CD4-positive, alpha-beta memory T cell (primary cell): ENCODE measurements at regions not wholly inside any gene's neighbourhood (a gene's known extent, or its start where the extent isn't known, plus 50 kb on each side); places are given as distances from the start of the nearest gene placed in this dataset.
"Not testable (repeated sequence)": the region's sequence is repeated elsewhere in the genome, so short reads cannot be mapped to it uniquely, and the experiment has no call there.

Experiments used
- CTCF ChIA-PET: fragments of 350-600 bp; sonication (Branson Sonifier 250); formaldehyde crosslinking; loops from one replicate; lab custom pipeline; 2021; ENCODE audit warnings: inconsistent platforms; ENCODE audit not compliant: partially characterized antibody; lab: Charles Lee
- POLR2A ChIA-PET: fragments of 350-600 bp; sonication (Branson Sonifier 250); formaldehyde crosslinking; loops from one replicate; lab custom pipeline; 2021; ENCODE audit not compliant: partially characterized antibody; lab: Charles Lee
- DNase-seq, 5 donors: peaks; one replicate each; pipeline versions ENCODE4 v3.0.0 to v3.0.0-alpha.2; 2020 to 2022; ENCODE audit warnings: mixed read lengths in 1 of 5
- H3K27ac ChIP-seq: one replicate; pipeline ENCODE4 v1.7.0; 2013; ENCODE audit warnings: low read depth, low read length
- H3K27me3 ChIP-seq: 2 replicates; pipeline ENCODE4 v1.7.0; 2013; ENCODE audit warnings: mild to moderate bottlenecking, low read length, moderate library complexity; ENCODE audit not compliant: insufficient read depth
- H3K36me3 ChIP-seq: 2 replicates; pipeline ENCODE4 v1.7.0; 2013; ENCODE audit warnings: mild to moderate bottlenecking, low read length, moderate library complexity; ENCODE audit not compliant: insufficient read depth
- H3K4me1 ChIP-seq: 2 replicates; pipeline ENCODE4 v1.7.0; 2013; ENCODE audit warnings: mild to moderate bottlenecking, low read length, moderate library complexity; ENCODE audit not compliant: insufficient read depth
- H3K4me3 ChIP-seq, 2 donors: one replicate each; pipeline ENCODE4 v1.7.0; 2013; ENCODE audit warnings: low read length in 2 of 2, mild to moderate bottlenecking in 1 of 2
- H3K9me3 ChIP-seq, 2 donors: one replicate each; pipeline ENCODE4 v1.7.0; 2013; ENCODE audit warnings: low read length in 2 of 2, control low read depth in 1 of 2; ENCODE audit not compliant: control insufficient read depth in 1 of 2
- H3K27ac Mint-ChIP-seq, 7 donors: one replicate each; pipeline ENCODE4 v1.8.0; 2020 to 2021; ENCODE audit warnings: mixed read lengths in 7 of 7, mild to moderate bottlenecking in 6 of 7, inconsistent platforms in 3 of 7, moderate library complexity in 3 of 7
- H3K27me3 Mint-ChIP-seq, 2 donors: one replicate each; pipeline ENCODE4 v1.8.0; 2020 to 2021; ENCODE audit warnings: mixed read lengths in 2 of 2
- H3K36me3 Mint-ChIP-seq, 2 donors: one replicate each; pipeline ENCODE4 v1.8.0; 2020 to 2021; ENCODE audit warnings: mixed read lengths in 2 of 2, inconsistent platforms in 1 of 2, mild to moderate bottlenecking in 1 of 2
- H3K4me1 Mint-ChIP-seq, 4 donors: one replicate each; pipeline ENCODE4 v1.8.0; 2020 to 2021; ENCODE audit warnings: mixed read lengths in 4 of 4, mild to moderate bottlenecking in 1 of 4
- H3K4me3 Mint-ChIP-seq, 8 donors: one replicate each; pipeline ENCODE4 v1.8.0; 2020 to 2021; ENCODE audit warnings: mixed read lengths in 8 of 8, mild to moderate bottlenecking in 7 of 8, moderate library complexity in 6 of 8, inconsistent platforms in 3 of 8
- H3K9me3 Mint-ChIP-seq, 8 donors: one replicate each; pipeline ENCODE4 v1.8.0; 2020 to 2021; ENCODE audit warnings: mixed read lengths in 8 of 8, mild to moderate bottlenecking in 5 of 8, inconsistent platforms in 3 of 8, moderate library complexity in 1 of 8
- intact Hi-C: fragments of 100-400 bp; cut with micrococcal nuclease; formaldehyde crosslinking; loops from one replicate; pipeline ENCODE4 v1.15.1; 2023

- no peaks in the 10 kb centered on the region for H3K9me3 ChIP-seq
- intact Hi-C loops = no loop called here
- Mint-ChIP-seq H3K27me3 (peaks cover 3 to 8% of the 10 kb centered on the region in 2 donors), H3K27ac (no peak overlapping the region), H3K4me1 (peaks cover 7 to 25% (median 15%) of the 10 kb centered on the region in 4 donors), H3K9me3 (peaks cover 0 to 8% (median 3%) of the 10 kb centered on the region in 8 donors), H3K4me3 (no peak overlapping the region), H3K36me3 (no peaks in the 10 kb centered on the region)
- H3K4me1 ChIP-seq = no peaks in the 10 kb centered on the region
- H3K4me3 ChIP-seq = no peak overlapping the region
- H3K27me3 ChIP-seq = no peaks in the 10 kb centered on the region
- DNase-seq = no peak
- H3K36me3 ChIP-seq = no peaks in the 10 kb centered on the region
- H3K27ac ChIP-seq = no peak overlapping the region
- ChIA-PET CTCF (no interaction called here), POLR2A (no interaction called here)
Measured at GRCh38 chr15:39260791-39261190, 320.1 kb upstream of the THBS1 start.

- H3K4me1 ChIP-seq, DNase-seq, H3K4me3 ChIP-seq, H3K9me3 Mint-ChIP-seq, POLR2A ChIA-PET, CTCF ChIA-PET, H3K27ac ChIP-seq, H3K27ac Mint-ChIP-seq, H3K9me3 ChIP-seq, H3K36me3 ChIP-seq, H3K27me3 ChIP-seq, H3K36me3 Mint-ChIP-seq, H3K27me3 Mint-ChIP-seq, H3K4me3 Mint-ChIP-seq, intact Hi-C loops: not testable (repeated sequence)
- peaks cover 7 to 25% (median 15%) of the 10 kb centered on the region in 4 donors for H3K4me1 Mint-ChIP-seq
Measured at GRCh38 chr15:39261397-39262183, 319.3 kb upstream of the THBS1 start.

GRCh38 chr15:39262995-39263772 is 317.7 kb upstream of the THBS1 start:
- CTCF ChIA-PET, H3K27me3 Mint-ChIP-seq, H3K4me1 ChIP-seq, H3K27me3 ChIP-seq, H3K4me3 ChIP-seq, intact Hi-C loops, POLR2A ChIA-PET, H3K9me3 Mint-ChIP-seq, H3K9me3 ChIP-seq, H3K27ac ChIP-seq, H3K36me3 ChIP-seq, H3K36me3 Mint-ChIP-seq: not testable (repeated sequence)
- DNase-seq = peak in 4 of 5 donors; percentile 9 to 23 (median 14)
- Mint-ChIP-seq H3K27ac (peak overlapping the region in 1 of 7 donors; percentile 40), H3K4me3 (peak overlapping the region in 3 of 8 donors; percentile 5 to 27 (median 26)), H3K4me1 (peaks cover 7 to 25% (median 15%) of the 10 kb centered on the region in 4 donors)

- ChIA-PET CTCF (interaction anchor here (1.1 kb wide), 1 partner anchor 12 kb away, joined by 3 read pairs; no protein-coding TSS in a partner anchor), POLR2A (no interaction called here)
- no peak overlapping the region for H3K27ac ChIP-seq
- no peaks in the 10 kb centered on the region for H3K36me3 Mint-ChIP-seq
- peaks cover 0 to 5% (median 0%) of the 10 kb centered on the region in 8 donors for H3K9me3 Mint-ChIP-seq
- no peak overlapping the region for H3K4me3 Mint-ChIP-seq
- H3K27ac Mint-ChIP-seq = no peak overlapping the region
- H3K4me1 Mint-ChIP-seq = peaks cover 7 to 25% (median 15%) of the 10 kb centered on the region in 4 donors
- H3K27me3 Mint-ChIP-seq = peaks cover 0 to 3% of the 10 kb centered on the region in 2 donors
- intact Hi-C loops = no loop called here
- no peak for DNase-seq
- no peaks in the 10 kb centered on the region for H3K36me3 ChIP-seq
- H3K4me1 ChIP-seq = no peaks in the 10 kb centered on the region
- H3K27me3 ChIP-seq = no peaks in the 10 kb centered on the region
- no peaks in the 10 kb centered on the region for H3K9me3 ChIP-seq
- no peak overlapping the region for H3K4me3 ChIP-seq
Measured at GRCh38 chr15:39265261-39265660, 315.6 kb upstream of the THBS1 start.

GRCh38 chr15:39266890-39267289 is 314.0 kb upstream of the THBS1 start:
- Histone ChIP-seq H3K4me1 (no peaks in the 10 kb centered on the region), H3K36me3 (no peaks in the 10 kb centered on the region), H3K27ac (no peak overlapping the region), H3K27me3 (no peaks in the 10 kb centered on the region), H3K9me3 (no peaks in the 10 kb centered on the region), H3K4me3 (no peak overlapping the region)
- peaks cover 0 to 2% of the 10 kb centered on the region in 2 donors for H3K27me3 Mint-ChIP-seq
- H3K36me3 Mint-ChIP-seq = no peaks in the 10 kb centered on the region
- peaks cover 0 to 5% (median 0%) of the 10 kb centered on the region in 8 donors for H3K9me3 Mint-ChIP-seq
- POLR2A ChIA-PET = no interaction called here
- peaks cover 6 to 16% (median 11%) of the 10 kb centered on the region in 4 donors for H3K4me1 Mint-ChIP-seq
- CTCF ChIA-PET = no interaction called here
- no peak for DNase-seq
- intact Hi-C loops = no loop called here
- H3K4me3 Mint-ChIP-seq = no peak overlapping the region
- no peak overlapping the region for H3K27ac Mint-ChIP-seq

GRCh38 chr15:39267685-39268084 is 313.2 kb upstream of the THBS1 start:
- Histone ChIP-seq H3K4me3 (no peak overlapping the region), H3K27me3 (no peaks in the 10 kb centered on the region), H3K36me3 (no peaks in the 10 kb centered on the region), H3K9me3 (no peaks in the 10 kb centered on the region), H3K27ac (no peak overlapping the region), H3K4me1 (no peaks in the 10 kb centered on the region)
- no peak overlapping the region for H3K4me3 Mint-ChIP-seq
- intact Hi-C loops = no loop called here
- POLR2A ChIA-PET = no interaction called here
- H3K36me3 Mint-ChIP-seq = no peaks in the 10 kb centered on the region
- CTCF ChIA-PET = no interaction called here
- DNase-seq = no peak
- H3K4me1 Mint-ChIP-seq = peaks cover 4 to 8% (median 7%) of the 10 kb centered on the region in 4 donors
- H3K9me3 Mint-ChIP-seq = peaks cover 0 to 5% (median 0%) of the 10 kb centered on the region in 8 donors
- peaks cover 0 to 2% of the 10 kb centered on the region in 2 donors for H3K27me3 Mint-ChIP-seq
- H3K27ac Mint-ChIP-seq = no peak overlapping the region

- H3K4me1 Mint-ChIP-seq = no peaks in the 10 kb centered on the region
- H3K9me3 Mint-ChIP-seq = peaks cover 0 to 2% (median 0%) of the 10 kb centered on the region in 8 donors
- CTCF ChIA-PET = no interaction called here
- intact Hi-C loops = no loop called here
- H3K27me3 Mint-ChIP-seq = peaks cover 0 to 4% of the 10 kb centered on the region in 2 donors
- no peak overlapping the region for H3K27ac Mint-ChIP-seq
- POLR2A ChIA-PET = no interaction called here
- Histone ChIP-seq H3K4me3 (no peak overlapping the region), H3K27me3 (no peaks in the 10 kb centered on the region), H3K36me3 (no peaks in the 10 kb centered on the region), H3K4me1 (no peaks in the 10 kb centered on the region), H3K9me3 (no peaks in the 10 kb centered on the region), H3K27ac (no peak overlapping the region)
- no peaks in the 10 kb centered on the region for H3K36me3 Mint-ChIP-seq
- no peak overlapping the region for H3K4me3 Mint-ChIP-seq
- no peak for DNase-seq
Measured at GRCh38 chr15:39269352-39269751, 311.5 kb upstream of the THBS1 start.
